ENCODE measurements at regions not wholly inside any gene's neighbourhood (a gene's known extent, or its start where the extent isn't known, plus 50 kb on each side); places are given as distances from the start of the nearest gene placed in this dataset.
"Not testable (repeated sequence)": the region's sequence is repeated elsewhere in the genome, so short reads cannot be mapped to it uniquely, and the experiment has no call there.

DNA sequence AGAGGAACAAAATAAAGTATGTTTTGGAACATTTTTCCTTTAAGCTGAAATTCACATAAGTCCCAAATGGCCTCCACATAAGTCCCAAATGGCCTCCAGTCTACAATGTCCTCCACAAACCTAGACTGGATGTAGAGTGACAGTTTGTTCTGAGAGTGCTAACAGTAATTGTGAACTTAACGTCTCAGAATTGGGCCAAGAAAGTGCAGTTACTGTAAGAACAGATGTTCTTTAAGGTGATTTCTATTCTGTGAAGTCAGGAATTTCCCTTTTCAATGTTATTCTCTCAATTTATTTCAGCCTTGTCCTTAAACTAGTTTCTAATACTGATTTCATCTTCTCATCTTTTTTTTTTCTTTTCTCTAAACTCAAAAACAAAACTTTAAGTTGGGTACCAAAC is 188.7 kb upstream of the SEMA3E start:
- no peaks in the 10 kb centered on the region for H3K27me3 ChIP-seq
- WGBS (ENCODE audit: insufficient coverage, low coverage, low lambda C conversion rate, missing lambda C conversion rate), result 47% methylated on average over 1 of the region's 1 CpG

DNA sequence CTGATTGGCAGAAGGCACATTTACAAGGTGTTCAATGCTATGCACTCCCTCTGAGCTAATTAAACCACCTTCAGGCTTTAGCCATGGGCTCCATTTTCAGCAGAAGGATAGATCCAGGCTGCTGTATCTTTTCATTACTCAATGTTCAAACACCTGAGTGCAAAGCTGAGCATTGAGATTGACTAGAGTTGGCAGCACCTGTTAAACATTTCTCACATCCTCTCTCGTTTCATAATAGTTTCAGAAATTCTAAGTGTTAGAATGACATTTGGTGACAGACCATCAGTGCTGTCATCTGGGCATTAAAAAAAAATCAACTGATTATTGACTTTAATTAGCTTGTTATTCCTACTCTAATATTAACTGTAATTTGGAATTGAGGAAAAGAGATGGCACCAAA is 187.1 kb upstream of the SEMA3E start:
- no peaks in the 10 kb centered on the region for H3K36me3 ChIP-seq
- H3K27me3 ChIP-seq, result no peaks in the 10 kb centered on the region
- no peak overlapping the region for H3K27ac ChIP-seq
- intact Hi-C loops (cut with DNase I), result no loop called here
- ATAC-seq, result no peak
- 47% methylated on average over 1 of the region's 1 CpG for WGBS (ENCODE audit: insufficient coverage, low coverage, low lambda C conversion rate, missing lambda C conversion rate)
- H3K4me1 ChIP-seq, result no peaks in the 10 kb centered on the region
- H3K4me3 ChIP-seq, result no peak overlapping the region
- TF ChIP-seq, protein P1, sequence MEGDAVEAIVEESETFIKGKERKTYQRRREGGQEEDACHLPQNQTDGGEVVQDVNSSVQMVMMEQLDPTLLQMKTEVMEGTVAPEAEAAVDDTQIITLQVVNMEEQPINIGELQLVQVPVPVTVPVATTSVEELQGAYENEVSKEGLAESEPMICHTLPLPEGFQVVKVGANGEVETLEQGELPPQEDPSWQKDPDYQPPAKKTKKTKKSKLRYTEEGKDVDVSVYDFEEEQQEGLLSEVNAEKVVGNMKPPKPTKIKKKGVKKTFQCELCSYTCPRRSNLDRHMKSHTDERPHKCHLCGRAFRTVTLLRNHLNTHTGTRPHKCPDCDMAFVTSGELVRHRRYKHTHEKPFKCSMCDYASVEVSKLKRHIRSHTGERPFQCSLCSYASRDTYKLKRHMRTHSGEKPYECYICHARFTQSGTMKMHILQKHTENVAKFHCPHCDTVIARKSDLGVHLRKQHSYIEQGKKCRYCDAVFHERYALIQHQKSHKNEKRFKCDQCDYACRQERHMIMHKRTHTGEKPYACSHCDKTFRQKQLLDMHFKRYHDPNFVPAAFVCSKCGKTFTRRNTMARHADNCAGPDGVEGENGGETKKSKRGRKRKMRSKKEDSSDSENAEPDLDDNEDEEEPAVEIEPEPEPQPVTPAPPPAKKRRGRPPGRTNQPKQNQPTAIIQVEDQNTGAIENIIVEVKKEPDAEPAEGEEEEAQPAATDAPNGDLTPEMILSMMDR (IDR thresholded peaks at IDR 0.05), result no peak
- TF ChIP-seq POLR2A (IDR thresholded peaks at IDR 0.05), result no peak
- no peaks in the 10 kb centered on the region for H3K9me3 ChIP-seq
- no peak for DNase-seq

More for the DNA sequence above, 188.7 kb upstream of the SEMA3E start:
- no peak for DNase-seq
- Histone ChIP-seq H3K4me1 (no peaks in the 10 kb centered on the region), H3K27ac (no peak overlapping the region), H3K36me3 (no peaks in the 10 kb centered on the region), H3K9me3 (no peaks in the 10 kb centered on the region), H3K4me3 (no peak overlapping the region)
- TF ChIP-seq, protein P1 (IDR thresholded peaks at IDR 0.05), result no peak
- no peak for TF ChIP-seq POLR2A (IDR thresholded peaks at IDR 0.05)
- no peak for ATAC-seq
- intact Hi-C loops (cut with DNase I), result no loop called here

DNA sequence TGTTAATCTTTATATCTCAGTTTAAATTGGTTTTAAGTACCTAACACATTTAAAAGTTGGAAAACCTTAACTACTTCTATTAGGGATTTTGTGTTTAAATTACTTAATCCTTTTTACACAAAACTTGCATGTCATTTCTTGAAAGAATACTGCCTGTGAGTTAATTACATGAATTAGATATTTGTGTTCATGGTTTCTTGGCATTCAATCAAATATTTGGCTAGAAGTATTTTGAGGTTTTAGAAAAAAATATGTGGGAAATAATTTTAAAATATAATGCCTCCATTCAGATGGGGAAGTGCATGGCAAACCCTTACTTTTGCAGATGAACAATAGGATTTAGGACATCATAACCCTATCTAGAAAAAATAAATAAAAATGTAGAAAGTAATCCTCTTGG is 186.5 kb upstream of the SEMA3E start:
- no peaks in the 10 kb centered on the region for H3K27me3 ChIP-seq
- ATAC-seq (no peak), DNase-seq (no peak)
- H3K9me3 ChIP-seq, result no peaks in the 10 kb centered on the region
- H3K27ac ChIP-seq, result no peak overlapping the region
- H3K36me3 ChIP-seq, result no peaks in the 10 kb centered on the region
- no peaks in the 10 kb centered on the region for H3K4me1 ChIP-seq
- H3K4me3 ChIP-seq, result no peak overlapping the region
- TF ChIP-seq POLR2A (IDR thresholded peaks at IDR 0.05), result no peak
- TF ChIP-seq, protein P1 (IDR thresholded peaks at IDR 0.05), result no peak
- intact Hi-C loops (cut with DNase I), result no loop called here

DNA sequence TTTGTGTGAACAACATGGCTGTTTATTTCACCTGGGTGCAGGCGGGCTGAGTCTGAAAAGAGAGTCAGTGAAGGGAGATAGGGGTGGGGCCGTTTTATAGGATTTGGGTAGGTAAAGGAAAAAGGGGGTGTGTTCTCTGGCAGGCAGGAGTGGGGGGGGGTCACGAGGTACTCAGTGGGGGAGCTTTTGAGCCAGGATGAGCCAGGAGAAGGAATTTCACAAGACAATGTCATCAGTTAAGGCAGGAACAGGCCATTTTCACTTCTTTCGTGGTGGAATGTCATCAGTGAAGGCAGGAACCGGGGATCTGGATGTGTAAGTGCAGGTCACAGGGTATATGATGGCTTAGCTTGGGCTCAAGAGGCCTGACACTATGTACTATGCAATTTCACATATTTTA is 184.8 kb upstream of the SEMA3E start:
- H3K4me1 ChIP-seq; ATAC-seq; H3K4me3 ChIP-seq; H3K36me3 ChIP-seq; H3K27me3 ChIP-seq; intact Hi-C loops (cut with DNase I); H3K9me3 ChIP-seq; H3K27ac ChIP-seq; DNase-seq: not testable (repeated sequence)
- 31% methylated on average over 5 of the region's 5 CpGs for WGBS (ENCODE audit: insufficient coverage, low coverage, low lambda C conversion rate, missing lambda C conversion rate)

DNA sequence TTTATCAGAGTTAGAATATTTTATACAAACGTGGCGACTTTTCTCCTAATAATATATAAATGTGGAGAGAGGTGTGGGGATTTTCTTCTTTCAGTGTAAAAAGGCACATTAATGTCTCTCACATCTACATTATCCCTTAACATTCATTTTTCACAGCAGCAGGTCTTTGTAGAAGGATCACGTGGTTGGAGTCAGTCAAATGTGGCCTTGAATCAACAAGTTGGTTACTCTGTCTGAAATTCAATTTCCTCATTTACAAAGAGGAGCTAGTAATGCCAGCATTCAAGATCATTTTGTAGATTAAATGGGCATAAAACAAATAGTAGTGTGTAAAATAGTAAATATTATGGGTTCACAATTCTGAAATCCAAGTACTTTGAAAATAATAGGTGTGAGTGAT is 183.1 kb upstream of the SEMA3E start:
- Histone ChIP-seq H3K9me3 (no peaks in the 10 kb centered on the region), H3K27me3 (no peaks in the 10 kb centered on the region), H3K4me1 (no peaks in the 10 kb centered on the region), H3K36me3 (no peaks in the 10 kb centered on the region), H3K27ac (no peak overlapping the region), H3K4me3 (no peak overlapping the region)
- intact Hi-C loops (cut with DNase I), result no loop called here
- TF ChIP-seq, protein P1 (IDR thresholded peaks at IDR 0.05), result no peak
- TF ChIP-seq POLR2A (IDR thresholded peaks at IDR 0.05), result no peak
- ATAC-seq (no peak), DNase-seq (no peak)
- 40% methylated on average over 3 of the region's 3 CpGs for WGBS (ENCODE audit: insufficient coverage, low coverage, low lambda C conversion rate, missing lambda C conversion rate)

All from right lobe of liver (tissue), 6 donors.